ENCODE measurements at regions not wholly inside any gene's neighbourhood (a gene's known extent, or its start where the extent isn't known, plus 50 kb on each side); places are given as distances from the start of the nearest gene placed in this dataset.

DNA sequence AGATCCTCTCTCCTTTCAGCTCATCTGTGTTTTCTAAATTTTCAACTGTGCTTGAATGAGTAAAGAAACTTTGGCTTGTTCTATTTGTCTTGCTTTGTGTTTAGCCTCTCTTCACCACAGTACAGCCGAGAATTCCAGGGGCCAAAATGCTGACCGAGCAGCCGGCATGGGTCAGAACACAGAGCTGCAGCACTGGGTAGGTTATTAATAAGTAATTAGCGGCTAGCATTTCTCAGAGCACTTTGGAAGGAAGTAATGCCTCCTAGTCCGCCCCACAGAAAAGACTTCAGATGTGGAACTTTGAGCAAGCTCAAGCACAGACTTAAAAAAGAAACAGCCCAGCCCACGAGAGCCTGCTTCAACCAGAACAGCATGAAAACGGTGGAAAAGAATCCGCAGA lies 343.9 kb downstream of the ARRDC4 start:
- Histone ChIP-seq H3K4me2 (ENCODE audit: low read length) (no peak overlapping the region), H3K27ac (ENCODE audit: low read depth, low read length) (no peak overlapping the region), H4K20me1 (ENCODE audit: insufficient read depth, low read length) (no peaks in the 10 kb centered on the region), H3K9me3 (ENCODE audit: insufficient read depth, low read depth, low read length) (no peaks in the 10 kb centered on the region), H3K9ac (ENCODE audit: low read length) (no peak overlapping the region), H3K79me2 (ENCODE audit: insufficient read depth, low read length) (no peaks in the 10 kb centered on the region), H2AFZ (ENCODE audit: low read depth, low read length) (no peak overlapping the region), H3K4me3 (ENCODE audit: insufficient read depth, low read depth, low read length) (no peak overlapping the region), H3K4me1 (ENCODE audit: insufficient read depth, low read length) (no peaks in the 10 kb centered on the region), H3K27me3 (ENCODE audit: insufficient read depth, low read length) (no peaks in the 10 kb centered on the region), H3K36me3 (ENCODE audit: insufficient read depth, low read length) (no peaks in the 10 kb centered on the region)
- Mint-ChIP-seq H3K27ac (ENCODE audit: unreplicated experiment) (no peak overlapping the region), H3K27me3 (ENCODE audit: low read depth, unreplicated experiment) (peaks cover 50% of the 10 kb centered on the region), H3K4me3 (ENCODE audit: unreplicated experiment) (no peak overlapping the region), H3K4me1 (ENCODE audit: low read depth, unreplicated experiment) (no peaks in the 10 kb centered on the region), H3K36me3 (ENCODE audit: low read depth, unreplicated experiment) (no peaks in the 10 kb centered on the region), H3K9me3 (ENCODE audit: unreplicated experiment) (peaks cover 10% of the 10 kb centered on the region)
- FAIRE-seq: no peak
- TF ChIP-seq CTCF (IDR thresholded peaks at IDR 0.05; ENCODE audit: insufficient read depth, low read depth, low read length) (no peak), EZH2 (IDR thresholded peaks at IDR 0.05; ENCODE audit: insufficient read depth, low read length) (no peak)
- no peak for DNase-seq (ENCODE audit: low read depth)

DNA sequence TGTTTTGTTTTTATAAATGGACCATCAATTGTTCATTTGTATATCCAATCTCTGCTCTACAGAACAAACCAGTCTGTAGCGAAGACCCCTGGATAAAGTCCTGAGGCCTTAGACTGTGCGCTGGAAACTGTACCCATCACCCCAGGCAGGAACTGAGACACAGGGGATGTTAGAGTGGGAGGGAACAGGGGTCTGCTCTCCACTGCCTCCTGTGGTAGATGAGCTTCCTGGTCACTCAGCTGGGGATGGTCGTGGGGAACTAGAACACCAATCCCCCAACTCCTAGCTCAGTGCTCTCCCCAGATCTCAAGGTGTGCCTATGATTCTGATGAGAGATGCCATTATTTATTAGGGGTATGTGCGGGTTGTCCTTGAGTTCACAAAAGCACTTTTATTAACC lies 340.2 kb upstream of the IGF1R start:
- DNase-seq (ENCODE audit: low read depth): no peak

More for the DNA sequence above, 340.2 kb upstream of the IGF1R start:
- H3K27me3 ChIP-seq (ENCODE audit: insufficient read depth, low read length): no peaks in the 10 kb centered on the region
- no peaks in the 10 kb centered on the region for H3K79me2 ChIP-seq (ENCODE audit: insufficient read depth, low read length)
- FAIRE-seq: no peak
- Mint-ChIP-seq H3K36me3 (ENCODE audit: low read depth, unreplicated experiment) (no peaks in the 10 kb centered on the region), H3K4me3 (ENCODE audit: unreplicated experiment) (no peak overlapping the region), H3K4me1 (ENCODE audit: low read depth, unreplicated experiment) (no peaks in the 10 kb centered on the region), H3K27ac (ENCODE audit: unreplicated experiment) (no peak overlapping the region), H3K9me3 (ENCODE audit: unreplicated experiment) (peaks cover 6% of the 10 kb centered on the region), H3K27me3 (ENCODE audit: low read depth, unreplicated experiment) (peaks cover 41% of the 10 kb centered on the region)
- no peak overlapping the region for H3K4me2 ChIP-seq (ENCODE audit: low read length)
- no peaks in the 10 kb centered on the region for H3K36me3 ChIP-seq (ENCODE audit: insufficient read depth, low read length)
- no peak overlapping the region for H2AFZ ChIP-seq (ENCODE audit: low read depth, low read length)
- no peaks in the 10 kb centered on the region for H3K9me3 ChIP-seq (ENCODE audit: insufficient read depth, low read depth, low read length)
- no peak overlapping the region for H3K4me3 ChIP-seq (ENCODE audit: insufficient read depth, low read depth, low read length)
- H4K20me1 ChIP-seq (ENCODE audit: insufficient read depth, low read length): no peaks in the 10 kb centered on the region
- TF ChIP-seq CTCF (IDR thresholded peaks at IDR 0.05; ENCODE audit: insufficient read depth, low read depth, low read length) (no peak), EZH2 (IDR thresholded peaks at IDR 0.05; ENCODE audit: insufficient read depth, low read length) (no peak)
- H3K4me1 ChIP-seq (ENCODE audit: insufficient read depth, low read length): no peaks in the 10 kb centered on the region
- no peak overlapping the region for H3K27ac ChIP-seq (ENCODE audit: low read depth, low read length)
- H3K9ac ChIP-seq (ENCODE audit: low read length): no peak overlapping the region
